GM13977 (cell line): ENCODE measurements at regions not wholly inside any gene's neighbourhood (a gene's known extent, or its start where the extent isn't known, plus 50 kb on each side); places are given as distances from the start of the nearest gene placed in this dataset.
"Not testable (repeated sequence)": the region's sequence is repeated elsewhere in the genome, so short reads cannot be mapped to it uniquely, and the experiment has no call there.

Experiments used
- DNase-seq: peaks from one replicate; pipeline ENCODE4 v3.0.0; 2012; ENCODE audit warnings: low spot score
- CTCF ChIP-seq: IDR thresholded peaks from 2 replicates; pipeline ENCODE4 v1.5.1; 2012; ENCODE audit warnings: mild to moderate bottlenecking, control low read depth; ENCODE audit not compliant: insufficient read depth; ENCODE audit errors: extremely low read depth, missing control alignments
- in situ Hi-C: fragments of 300-500 bp; cut with MboI; formaldehyde crosslinking; loops from one replicate; pipeline ENCODE4 v1.12.0; 2022; ENCODE audit warnings: low sequenced_read_pairs, low pct_unique_long_range_greater_than_20kb, mixed read lengths, inconsistent platforms; ENCODE audit not compliant: unreplicated experiment

GRCh38 chr3:67946436-67946835 lies 292.0 kb upstream of the SUCLG2 start:
- DNase-seq, result no peak
- no peak for TF ChIP-seq CTCF
- in situ Hi-C loops, result no loop called here

GRCh38 chr3:67943546-67943945 lies 289.1 kb upstream of the SUCLG2 start:
- no peak for DNase-seq
- no peak for TF ChIP-seq CTCF
- in situ Hi-C loops, result no loop called here

GRCh38 chr3:67941433-67942030 lies 287.1 kb upstream of the SUCLG2 start:
- no peak for TF ChIP-seq CTCF
- in situ Hi-C loops, result no loop called here
- DNase-seq, result no peak

GRCh38 chr3:67940210-67940952 lies 286.0 kb upstream of the SUCLG2 start:
- TF ChIP-seq CTCF, result no peak
- in situ Hi-C loops, result no loop called here
- no peak for DNase-seq

GRCh38 chr3:67937498-67938118 lies 283.2 kb upstream of the SUCLG2 start:
- TF ChIP-seq CTCF, result no peak
- no peak for DNase-seq
- in situ Hi-C loops, result no loop called here

GRCh38 chr3:67930394-67930793 lies 276.0 kb upstream of the SUCLG2 start:
- in situ Hi-C loops, DNase-seq: not testable (repeated sequence)

GRCh38 chr3:67923796-67924195 lies 269.4 kb upstream of the SUCLG2 start:
- no peak for DNase-seq
- in situ Hi-C loops, result no loop called here
- no peak for TF ChIP-seq CTCF
